Activated CD8-positive, alpha-beta memory T cell treated with anti-CD3 and anti-CD28 coated beads, Interleukin-2, amount 10 ng/mL, durations not matched to agents 7 days and 5 days (primary cell): ENCODE measurements at regions not wholly inside any gene's neighbourhood (a gene's known extent, or its start where the extent isn't known, plus 50 kb on each side); places are given as distances from the start of the nearest gene placed in this dataset.
"Not testable (repeated sequence)": the region's sequence is repeated elsewhere in the genome, so short reads cannot be mapped to it uniquely, and the experiment has no call there.

Experiments used
- ATAC-seq: fragments of 150-1000 bp; cut with Tn5 transposase; one replicate; pipeline ENCODE4 v1.10.0; 2021; ENCODE audit warnings: moderate library complexity
- CTCF ChIA-PET: fragments of 350-600 bp; sonication (Branson Sonifier 250); formaldehyde crosslinking; loops from one replicate; lab custom pipeline; 2021; ENCODE audit warnings: antibody characterized with exemption; lab: Charles Lee
- DNase-seq: peaks from one replicate; pipeline ENCODE4 v3.0.0-alpha.2; 2020
- H3K27ac Mint-ChIP-seq: one replicate; pipeline ENCODE4 v1.8.0; 2021; ENCODE audit warnings: mild to moderate bottlenecking, mixed read lengths
- H3K27me3 Mint-ChIP-seq: one replicate; pipeline ENCODE4 v1.8.0; 2021; ENCODE audit warnings: mixed read lengths
- H3K36me3 Mint-ChIP-seq: one replicate; pipeline ENCODE4 v1.8.0; 2021; ENCODE audit warnings: mild to moderate bottlenecking, mixed read lengths
- H3K4me1 Mint-ChIP-seq: one replicate; pipeline ENCODE4 v1.8.0; 2021; ENCODE audit warnings: mixed read lengths
- H3K4me3 Mint-ChIP-seq: one replicate; pipeline ENCODE4 v1.8.0; 2021; ENCODE audit warnings: mild to moderate bottlenecking, moderate library complexity, mixed read lengths
- H3K9me3 Mint-ChIP-seq: one replicate; pipeline ENCODE4 v1.8.0; 2022; ENCODE audit warnings: low read depth, mixed read lengths

- DNase-seq (no peak), ATAC-seq (no peak)
- CTCF ChIA-PET = no interaction called here
- Mint-ChIP-seq H3K4me3 (no peak overlapping the region), H3K4me1 (no peaks in the 10 kb centered on the region), H3K36me3 (no peaks in the 10 kb centered on the region), H3K9me3 (peaks cover 3% of the 10 kb centered on the region), H3K27me3 (no peaks in the 10 kb centered on the region), H3K27ac (no peak overlapping the region)
Measured at GRCh38 chr4:115456231-115456630, 342.8 kb upstream of the NDST4 start.

- no peak for ATAC-seq
- H3K27ac Mint-ChIP-seq = no peak overlapping the region
- H3K9me3 Mint-ChIP-seq = peaks cover 6% of the 10 kb centered on the region
- CTCF ChIA-PET = no interaction called here
- H3K4me1 Mint-ChIP-seq = no peaks in the 10 kb centered on the region
- H3K27me3 Mint-ChIP-seq = no peaks in the 10 kb centered on the region
- H3K4me3 Mint-ChIP-seq = no peak overlapping the region
- DNase-seq = no peak
- H3K36me3 Mint-ChIP-seq = no peaks in the 10 kb centered on the region
Measured at GRCh38 chr4:115454228-115454627, 340.8 kb upstream of the NDST4 start.

- Mint-ChIP-seq H3K27ac (no peak overlapping the region), H3K27me3 (no peaks in the 10 kb centered on the region), H3K9me3 (peaks cover 6% of the 10 kb centered on the region), H3K4me1 (no peaks in the 10 kb centered on the region), H3K4me3 (no peak overlapping the region), H3K36me3 (no peaks in the 10 kb centered on the region)
- ATAC-seq (no peak), DNase-seq (no peak)
- CTCF ChIA-PET = no interaction called here
Measured at GRCh38 chr4:115453416-115453815, 340.0 kb upstream of the NDST4 start.

GRCh38 chr4:115452229-115452628 lies 338.8 kb upstream of the NDST4 start:
- H3K27ac Mint-ChIP-seq, H3K4me1 Mint-ChIP-seq, H3K36me3 Mint-ChIP-seq, H3K9me3 Mint-ChIP-seq, ATAC-seq, H3K27me3 Mint-ChIP-seq, DNase-seq, CTCF ChIA-PET, H3K4me3 Mint-ChIP-seq: not testable (repeated sequence)

GRCh38 chr4:115437739-115438138 lies 324.3 kb upstream of the NDST4 start:
- DNase-seq (no peak), ATAC-seq (no peak)
- Mint-ChIP-seq H3K27ac (no peak overlapping the region), H3K36me3 (no peaks in the 10 kb centered on the region), H3K4me1 (no peaks in the 10 kb centered on the region), H3K27me3 (no peaks in the 10 kb centered on the region), H3K4me3 (no peak overlapping the region), H3K9me3 (peaks cover 2% of the 10 kb centered on the region)
- CTCF ChIA-PET = no interaction called here

- no peaks in the 10 kb centered on the region for H3K36me3 Mint-ChIP-seq
- peaks cover 2% of the 10 kb centered on the region for H3K9me3 Mint-ChIP-seq
- no peak overlapping the region for H3K4me3 Mint-ChIP-seq
- no peak overlapping the region for H3K27ac Mint-ChIP-seq
- no peaks in the 10 kb centered on the region for H3K4me1 Mint-ChIP-seq
- no peaks in the 10 kb centered on the region for H3K27me3 Mint-ChIP-seq
- no peak for ATAC-seq
- DNase-seq = no peak
- CTCF ChIA-PET = no interaction called here
Measured at GRCh38 chr4:115433491-115433890, 320.1 kb upstream of the NDST4 start.

GRCh38 chr4:115430024-115430423 lies 316.6 kb upstream of the NDST4 start:
- ATAC-seq = no peak
- H3K36me3 Mint-ChIP-seq = no peaks in the 10 kb centered on the region
- H3K4me3 Mint-ChIP-seq = no peak overlapping the region
- no peaks in the 10 kb centered on the region for H3K4me1 Mint-ChIP-seq
- no peaks in the 10 kb centered on the region for H3K27me3 Mint-ChIP-seq
- DNase-seq = no peak
- CTCF ChIA-PET = no interaction called here
- H3K27ac Mint-ChIP-seq = no peak overlapping the region
- peaks cover 2% of the 10 kb centered on the region for H3K9me3 Mint-ChIP-seq

- CTCF ChIA-PET = no interaction called here
- H3K4me1 Mint-ChIP-seq = no peaks in the 10 kb centered on the region
- H3K36me3 Mint-ChIP-seq = no peaks in the 10 kb centered on the region
- no peak overlapping the region for H3K27ac Mint-ChIP-seq
- H3K9me3 Mint-ChIP-seq = peaks cover 2% of the 10 kb centered on the region
- no peak overlapping the region for H3K4me3 Mint-ChIP-seq
- ATAC-seq (no peak), DNase-seq (no peak)
- H3K27me3 Mint-ChIP-seq = no peaks in the 10 kb centered on the region
Measured at GRCh38 chr4:115428455-115428854, 315.0 kb upstream of the NDST4 start.

- Mint-ChIP-seq H3K27ac (no peak overlapping the region), H3K36me3 (no peaks in the 10 kb centered on the region), H3K27me3 (no peaks in the 10 kb centered on the region), H3K4me3 (no peak overlapping the region), H3K9me3 (peaks cover 2% of the 10 kb centered on the region), H3K4me1 (no peaks in the 10 kb centered on the region)
- ATAC-seq (no peak), DNase-seq (no peak)
- CTCF ChIA-PET = no interaction called here
Measured at GRCh38 chr4:115424852-115425251, 311.4 kb upstream of the NDST4 start.

GRCh38 chr4:115418635-115419396 lies 305.4 kb upstream of the NDST4 start:
- H3K36me3 Mint-ChIP-seq = no peaks in the 10 kb centered on the region
- no peak overlapping the region for H3K27ac Mint-ChIP-seq
- CTCF ChIA-PET = no interaction called here
- no peaks in the 10 kb centered on the region for H3K27me3 Mint-ChIP-seq
- H3K4me1 Mint-ChIP-seq = no peaks in the 10 kb centered on the region
- DNase-seq (no peak), ATAC-seq (no peak)
- H3K4me3 Mint-ChIP-seq = no peak overlapping the region
- peaks cover 2% of the 10 kb centered on the region for H3K9me3 Mint-ChIP-seq

GRCh38 chr4:115396034-115396433 lies 282.6 kb upstream of the NDST4 start:
- ATAC-seq (no peak), DNase-seq (no peak)
- Mint-ChIP-seq H3K9me3 (peaks cover 2% of the 10 kb centered on the region), H3K4me3 (no peak overlapping the region), H3K27ac (no peak overlapping the region), H3K36me3 (no peaks in the 10 kb centered on the region), H3K4me1 (no peaks in the 10 kb centered on the region), H3K27me3 (no peaks in the 10 kb centered on the region)
- CTCF ChIA-PET = no interaction called here

GRCh38 chr4:115376866-115377265 lies 263.4 kb upstream of the NDST4 start:
- H3K36me3 Mint-ChIP-seq = no peaks in the 10 kb centered on the region
- CTCF ChIA-PET = no interaction called here
- no peak overlapping the region for H3K27ac Mint-ChIP-seq
- no peak overlapping the region for H3K4me3 Mint-ChIP-seq
- H3K27me3 Mint-ChIP-seq = no peaks in the 10 kb centered on the region
- H3K9me3 Mint-ChIP-seq = no peaks in the 10 kb centered on the region
- ATAC-seq (no peak), DNase-seq (no peak)
- H3K4me1 Mint-ChIP-seq = no peaks in the 10 kb centered on the region

- Mint-ChIP-seq H3K4me1 (no peaks in the 10 kb centered on the region), H3K27ac (no peak overlapping the region), H3K4me3 (no peak overlapping the region), H3K36me3 (no peaks in the 10 kb centered on the region), H3K27me3 (no peaks in the 10 kb centered on the region), H3K9me3 (peaks cover 2% of the 10 kb centered on the region)
- CTCF ChIA-PET = no interaction called here
- DNase-seq (no peak), ATAC-seq (no peak)
Measured at GRCh38 chr4:115374621-115375020, 261.2 kb upstream of the NDST4 start.

- no peaks in the 10 kb centered on the region for H3K27me3 Mint-ChIP-seq
- DNase-seq = no peak
- ATAC-seq = no peak
- H3K27ac Mint-ChIP-seq = no peak overlapping the region
- H3K9me3 Mint-ChIP-seq = peaks cover 5% of the 10 kb centered on the region
- H3K4me1 Mint-ChIP-seq = no peaks in the 10 kb centered on the region
- H3K4me3 Mint-ChIP-seq = no peak overlapping the region
- no peaks in the 10 kb centered on the region for H3K36me3 Mint-ChIP-seq
- CTCF ChIA-PET = no interaction called here
Measured at GRCh38 chr4:115370490-115370889, 257.1 kb upstream of the NDST4 start.

- Mint-ChIP-seq H3K27me3 (no peaks in the 10 kb centered on the region), H3K4me1 (no peaks in the 10 kb centered on the region), H3K27ac (no peak overlapping the region), H3K9me3 (peaks cover 5% of the 10 kb centered on the region), H3K36me3 (no peaks in the 10 kb centered on the region), H3K4me3 (no peak overlapping the region)
- ATAC-seq = no peak
- CTCF ChIA-PET = no interaction called here
- DNase-seq = no peak
Measured at GRCh38 chr4:115370012-115370411, 256.6 kb upstream of the NDST4 start.
